HG03575 (cell line): ENCODE measurements at regions not wholly inside any gene's neighbourhood (a gene's known extent, or its start where the extent isn't known, plus 50 kb on each side); places are given as distances from the start of the nearest gene placed in this dataset.

Experiments
- ATAC-seq: cut with Tn5 transposase; IDR thresholded peaks from one replicate; pipeline ENCODE4 v1.9.1; 2021; ENCODE audit not compliant: unreplicated experiment, insufficient number of reproducible peaks, low FRiP score; ENCODE audit errors: extremely low read depth

DNA sequence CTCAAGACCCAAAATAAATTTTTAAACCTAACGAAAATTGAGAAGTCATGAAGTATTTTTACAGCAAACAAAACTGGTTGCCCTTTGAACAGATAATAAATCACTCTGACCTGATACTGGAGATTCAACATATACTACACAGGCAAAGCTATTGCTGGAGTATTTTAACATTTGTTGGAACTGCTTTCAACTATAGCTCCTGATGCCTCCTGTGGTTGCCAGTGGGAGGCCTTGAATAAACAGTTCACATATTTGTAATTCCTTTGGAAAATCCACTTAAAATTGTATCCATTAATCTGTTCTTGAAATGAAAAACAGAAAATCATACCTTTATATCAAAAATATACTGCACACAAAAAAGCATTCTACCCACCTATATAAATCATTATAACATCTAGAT, 605.1 kb downstream of the KCTD8 start:
- no peak for ATAC-seq

- ATAC-seq: no peak
Measured at GRCh38 chr4:43846111-43846587, 602.5 kb downstream of the KCTD8 start.

GRCh38 chr4:43853565-43854264, 594.9 kb downstream of the KCTD8 start:
- no peak for ATAC-seq

DNA sequence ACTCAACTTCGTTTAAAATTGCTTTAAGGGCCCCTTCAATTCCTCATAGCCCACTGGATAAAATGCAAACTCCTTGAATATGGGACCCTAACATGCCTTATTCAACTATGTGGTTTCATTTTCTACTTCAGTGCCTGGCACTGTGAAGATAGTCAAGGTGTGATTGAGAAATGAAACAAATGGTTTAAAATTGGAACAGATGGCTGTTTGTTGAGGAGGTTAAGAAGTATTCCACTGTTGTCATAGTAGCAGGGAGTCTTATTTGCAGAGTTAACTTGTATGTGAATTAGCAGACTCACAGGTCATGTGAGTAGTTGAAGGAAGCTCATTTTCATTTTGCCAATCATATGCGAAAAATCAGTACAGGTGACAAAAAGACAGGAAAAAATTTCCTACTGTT, 593.3 kb downstream of the KCTD8 start:
- ATAC-seq: no peak

- ATAC-seq: no peak
Measured at GRCh38 chr4:43864616-43865146, 583.9 kb downstream of the KCTD8 start.

GRCh38 chr4:43867908-43868307, 580.7 kb downstream of the KCTD8 start:
- ATAC-seq: no peak

DNA sequence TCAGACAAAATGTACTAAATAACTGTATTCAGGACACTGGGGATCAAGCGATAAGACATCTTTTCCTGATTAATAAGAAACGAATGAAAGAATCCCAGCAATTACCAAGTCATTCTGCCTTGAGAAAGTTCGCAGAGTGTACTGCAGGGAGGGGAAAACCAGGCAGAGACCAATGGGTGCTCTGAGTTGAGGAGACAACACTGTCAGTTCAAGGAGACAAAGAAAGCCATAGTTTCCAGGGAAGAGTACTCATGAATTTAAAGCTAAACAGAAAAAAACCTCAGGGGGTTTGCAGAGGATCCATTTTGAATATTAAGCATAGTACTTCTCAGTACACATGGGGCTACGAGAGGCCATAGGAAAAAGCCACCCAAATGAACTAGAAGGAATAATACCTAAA, 573.0 kb downstream of the KCTD8 start:
- ATAC-seq: no peak

DNA sequence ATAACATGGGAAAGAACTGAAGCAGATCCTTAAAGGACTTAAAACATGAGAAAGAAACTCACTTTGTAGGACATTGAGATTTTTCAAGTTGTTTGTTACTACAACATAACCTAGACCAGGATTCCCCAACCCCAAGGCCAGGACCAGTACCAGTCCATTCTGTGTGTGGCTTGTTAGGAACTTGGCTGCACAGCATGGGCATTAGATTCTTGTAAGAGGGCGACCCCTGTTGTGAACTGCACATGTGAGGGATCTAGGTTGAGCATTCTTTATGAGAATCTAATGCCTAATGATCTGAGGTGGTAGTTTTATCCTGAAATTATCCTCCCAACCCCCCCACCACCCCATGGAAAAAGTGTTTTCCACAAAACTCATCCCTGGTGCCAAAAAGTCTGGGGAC, 566.1 kb downstream of the KCTD8 start:
- ATAC-seq: no peak

- no peak for ATAC-seq
Measured at GRCh38 chr4:43886196-43886595, 562.4 kb downstream of the KCTD8 start.

DNA sequence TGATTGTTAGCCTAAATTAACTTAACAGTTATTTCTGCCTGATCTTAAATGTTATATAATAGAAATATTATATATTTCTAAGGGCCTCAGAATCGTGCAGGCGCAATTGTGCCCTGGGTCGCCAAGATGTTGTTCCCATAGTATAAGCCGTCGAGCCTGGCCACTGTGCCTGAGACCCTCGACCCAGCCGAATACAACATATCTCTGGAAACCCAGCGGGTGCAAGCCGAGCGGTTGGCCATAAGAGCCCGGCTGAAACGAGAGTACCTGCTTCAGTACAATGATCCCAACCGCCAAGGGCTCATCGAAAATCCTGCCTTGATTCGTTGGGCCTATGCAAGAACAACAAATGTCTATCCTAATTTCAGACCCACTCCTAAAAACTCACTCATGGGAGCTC, 549.8 kb downstream of the KCTD8 start:
- no peak for ATAC-seq

DNA sequence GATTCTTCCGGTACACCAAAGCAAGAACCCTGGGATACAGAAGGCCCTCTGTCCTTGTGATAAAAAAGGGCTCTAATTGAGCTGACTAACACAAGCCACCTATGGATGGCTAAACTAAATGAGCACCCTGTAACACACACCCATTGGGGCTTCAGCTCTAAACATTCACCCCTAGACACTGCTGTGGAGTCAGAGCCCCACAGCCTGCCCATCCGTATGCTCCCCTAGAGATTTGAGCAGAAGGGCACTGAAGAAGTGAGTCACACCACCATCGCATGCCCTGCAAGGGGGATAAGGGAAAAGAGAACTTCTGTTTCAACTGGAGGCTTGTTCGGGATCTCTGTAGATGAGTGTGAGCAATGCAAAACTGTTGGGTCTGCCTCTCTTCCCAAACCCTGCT, 545.2 kb downstream of the KCTD8 start:
- no peak for ATAC-seq

GRCh38 chr4:43918377-43918776, 530.2 kb downstream of the KCTD8 start:
- ATAC-seq: no peak

DNA sequence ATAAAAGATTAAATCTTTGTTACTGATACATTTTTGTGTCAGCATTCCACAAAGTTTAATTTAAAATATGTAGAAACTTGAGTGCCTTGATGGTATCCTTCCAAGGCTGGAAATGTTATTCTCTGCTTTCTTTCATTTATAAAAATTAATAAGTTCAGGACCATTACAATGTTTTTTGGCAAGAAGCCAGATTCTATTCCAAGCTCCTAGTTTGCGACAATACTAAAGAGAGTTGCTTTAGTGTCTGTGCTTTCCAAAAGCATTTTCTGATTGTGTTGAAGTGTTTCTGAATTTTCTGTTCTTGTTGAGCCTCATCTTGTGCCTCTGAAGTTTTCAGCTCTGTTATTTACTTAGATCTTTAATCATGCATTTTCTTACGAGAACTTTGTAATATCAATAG, 516.2 kb downstream of the KCTD8 start:
- ATAC-seq: no peak

GRCh38 chr4:43943998-43944397, 504.6 kb downstream of the KCTD8 start:
- ATAC-seq: no peak

- no peak for ATAC-seq
Measured at GRCh38 chr4:43959976-43960375, 488.6 kb downstream of the KCTD8 start.

- ATAC-seq: no peak
Measured at GRCh38 chr4:43968011-43968410, 480.6 kb downstream of the KCTD8 start.

DNA sequence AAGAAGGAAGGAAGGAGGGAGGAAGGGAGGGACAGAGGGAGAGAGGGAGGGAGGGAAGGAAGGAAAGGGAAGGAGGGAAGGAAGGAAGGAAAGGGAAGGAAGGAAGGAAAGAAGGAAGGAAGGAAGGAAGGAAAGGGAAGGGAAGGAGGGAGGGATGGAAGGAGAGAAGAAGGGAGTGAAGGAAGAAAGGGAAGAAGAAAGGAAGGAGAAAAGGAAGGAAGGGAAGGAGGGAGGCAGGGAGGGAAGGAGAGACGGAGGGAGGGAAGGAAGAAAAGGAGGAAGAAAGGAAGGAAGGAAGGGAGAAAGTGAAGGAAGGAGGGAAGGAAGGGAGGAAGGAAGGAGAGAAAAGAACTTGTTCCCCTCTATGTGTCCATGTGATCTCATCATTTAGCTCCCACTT, 465.0 kb downstream of the KCTD8 start:
- no peak for ATAC-seq

DNA sequence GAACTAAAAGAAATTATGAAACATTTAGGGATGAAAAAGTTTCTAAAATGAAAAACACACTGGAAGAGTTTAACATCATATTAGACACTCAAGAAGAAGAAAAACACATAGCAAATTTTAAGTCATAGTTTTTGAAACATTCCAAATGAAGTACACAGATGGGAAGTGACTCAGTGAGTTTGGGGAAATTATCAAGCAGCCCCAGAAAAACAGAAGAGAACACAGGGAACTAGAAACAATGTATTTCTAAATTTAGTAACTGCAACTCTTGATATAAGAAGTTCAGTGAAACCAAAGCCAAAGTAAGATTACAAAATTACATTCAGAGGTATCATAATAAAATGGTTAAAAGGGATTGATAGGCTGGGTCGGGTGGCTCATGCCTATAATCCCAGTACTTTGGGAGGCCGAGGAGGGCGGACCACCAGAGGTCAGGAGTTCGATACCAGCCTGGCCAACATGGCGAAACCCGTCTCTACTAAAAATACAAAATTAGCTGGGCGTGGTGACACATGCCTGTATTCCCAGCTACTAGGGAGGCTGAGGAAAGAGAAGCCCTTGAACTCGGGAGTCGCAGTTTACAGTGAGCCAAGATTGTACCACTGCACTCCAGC, 461.2 kb downstream of the KCTD8 start:
- no peak for ATAC-seq

GRCh38 chr4:43990551-43990950, 458.1 kb downstream of the KCTD8 start:
- no peak for ATAC-seq

GRCh38 chr4:43990963-43991362, 457.6 kb downstream of the KCTD8 start:
- no peak for ATAC-seq

DNA sequence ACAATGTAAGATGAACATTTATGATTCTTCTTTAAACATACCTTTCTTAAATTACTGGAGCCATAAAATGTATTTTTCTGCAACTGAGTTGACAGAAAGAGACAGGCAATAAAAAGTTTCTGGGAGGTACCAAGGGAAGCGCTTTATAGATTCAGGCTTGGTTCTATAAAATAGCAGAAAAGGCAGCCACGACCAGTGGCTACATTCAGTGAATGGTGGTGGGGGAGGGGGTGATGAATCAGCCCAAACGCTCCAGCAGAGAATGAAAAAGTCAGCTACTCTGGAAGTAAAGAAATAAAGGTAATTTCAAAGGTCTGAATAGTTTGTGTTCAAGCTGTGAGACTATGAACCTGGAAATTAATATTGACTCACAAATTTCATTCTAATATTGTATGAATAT, 456.1 kb downstream of the KCTD8 start:
- no peak for ATAC-seq
